Suprapubic skin (tissue), 4 donors: ENCODE measurements at regions not wholly inside any gene's neighbourhood (a gene's known extent, or its start where the extent isn't known, plus 50 kb on each side); places are given as distances from the start of the nearest gene placed in this dataset.

Source experiments
- DNase-seq, 2 donors: peaks; one replicate each; pipeline ENCODE4 v3.0.0-alpha.2; 2019; ENCODE audit warnings: low spot score in 2 of 2
- H3K27ac ChIP-seq: fragments of 200-600 bp; sonication (generic); one replicate; pipeline ENCODE4 v1.5.1; 2019
- H3K27me3 ChIP-seq: fragments of 200-600 bp; sonication (generic); one replicate; pipeline ENCODE4 v1.5.1; 2019
- H3K36me3 ChIP-seq: fragments of 200-600 bp; sonication (generic); one replicate; pipeline ENCODE4 v1.5.1; 2019
- H3K4me1 ChIP-seq: fragments of 200-600 bp; sonication (generic); one replicate; pipeline ENCODE4 v1.5.1; 2019
- H3K4me3 ChIP-seq: fragments of 200-600 bp; sonication (generic); one replicate; pipeline ENCODE4 v1.5.1; 2019; ENCODE audit warnings: mild to moderate bottlenecking
- H3K9me3 ChIP-seq: fragments of 200-600 bp; sonication (generic); one replicate; pipeline ENCODE4 v1.5.1; 2019
- CTCF ChIP-seq, 2 donors: fragments of 200-600 bp in 1 of 2; fragments of 450-650 bp in 1 of 2; sonication (generic) in 1 of 2; IDR thresholded peaks; one replicate each; pipeline ENCODE4 v1.5.1; 2016 to 2019; ENCODE audit warnings: antibody characterized with exemption in 2 of 2, mild to moderate bottlenecking in 1 of 2, moderate library complexity in 1 of 2
- EP300 ChIP-seq: sonication (generic); formaldehyde crosslinking; IDR thresholded peaks from one replicate; pipeline ENCODE4 v1.6.1; 2017; ENCODE audit warnings: antibody characterized with exemption
- POLR2A ChIP-seq, 2 donors: fragments of 450-650 bp; IDR thresholded peaks; one replicate each; pipeline ENCODE4 v1.6.1; 2017; ENCODE audit warnings: antibody characterized with exemption in 2 of 2, mild to moderate bottlenecking in 2 of 2, moderate library complexity in 2 of 2
- POLR2AphosphoS5 ChIP-seq, 3 donors: sonication (generic); formaldehyde crosslinking; IDR thresholded peaks; one replicate each; pipeline ENCODE4 v1.6.1; 2017; ENCODE audit warnings: antibody characterized with exemption in 3 of 3
- WGBS: methylation state at CpG from one replicate; pipeline ENCODE4 v1.1.5; 2018; 5-methylcytosine and 5-hydroxymethylcytosine counted together

- Histone ChIP-seq H3K36me3 (no peaks in the 10 kb centered on the region), H3K4me3 (no peak overlapping the region), H3K27ac (no peak overlapping the region), H3K4me1 (no peaks in the 10 kb centered on the region), H3K27me3 (no peaks in the 10 kb centered on the region), H3K9me3 (no peaks in the 10 kb centered on the region)
- DNase-seq, result peak; percentile 28 to 41
- 84% methylated on average over 19 of the region's 19 CpGs for WGBS
- TF ChIP-seq EP300, result no peak
- TF ChIP-seq POLR2A (IDR thresholded peaks at IDR 0.05), result no peak
- no peak for TF ChIP-seq POLR2AphosphoS5 (IDR thresholded peaks at IDR 0.05)
- no peak for TF ChIP-seq CTCF (IDR thresholded peaks at IDR 0.05)
These were observed 509.7 kb downstream of the TCERG1L start for GRCh38 chr10:130801784-130802183.

- WGBS, result 91% methylated on average over 11 of the region's 11 CpGs
- H3K9me3 ChIP-seq, result no peaks in the 10 kb centered on the region
- TF ChIP-seq POLR2A (IDR thresholded peaks at IDR 0.05), result no peak
- no peaks in the 10 kb centered on the region for H3K36me3 ChIP-seq
- H3K27me3 ChIP-seq, result no peaks in the 10 kb centered on the region
- H3K4me3 ChIP-seq, result no peak overlapping the region
- H3K27ac ChIP-seq, result no peak overlapping the region
- no peaks in the 10 kb centered on the region for H3K4me1 ChIP-seq
- peak; percentile 5 to 29 for DNase-seq
These were observed 509.2 kb downstream of the TCERG1L start for GRCh38 chr10:130802301-130802700.

GRCh38 chr10:130804281-130804680 is 507.2 kb downstream of the TCERG1L start:
- no peaks in the 10 kb centered on the region for H3K9me3 ChIP-seq
- no peaks in the 10 kb centered on the region for H3K4me1 ChIP-seq
- H3K27ac ChIP-seq, result no peak overlapping the region
- WGBS, result 70% methylated on average over 8 of the region's 8 CpGs
- no peak for TF ChIP-seq CTCF (IDR thresholded peaks at IDR 0.05)
- TF ChIP-seq EP300, result no peak
- no peak for TF ChIP-seq POLR2A (IDR thresholded peaks at IDR 0.05)
- TF ChIP-seq POLR2AphosphoS5 (IDR thresholded peaks at IDR 0.05), result no peak
- no peak overlapping the region for H3K4me3 ChIP-seq
- DNase-seq, result peak in 1 of 2 donors; percentile 16
- no peaks in the 10 kb centered on the region for H3K27me3 ChIP-seq
- no peaks in the 10 kb centered on the region for H3K36me3 ChIP-seq

- no peak for TF ChIP-seq POLR2AphosphoS5 (IDR thresholded peaks at IDR 0.05)
- no peak for TF ChIP-seq EP300
- TF ChIP-seq POLR2A (IDR thresholded peaks at IDR 0.05), result no peak
- no peak for TF ChIP-seq CTCF (IDR thresholded peaks at IDR 0.05)
- H3K27ac ChIP-seq, result no peak overlapping the region
- H3K27me3 ChIP-seq, result peaks cover 3% of the 10 kb centered on the region
- 92% methylated on average over 7 of the region's 8 CpGs for WGBS
- no peaks in the 10 kb centered on the region for H3K36me3 ChIP-seq
- peak in 1 of 2 donors; percentile 55 for DNase-seq
- H3K4me3 ChIP-seq, result no peak overlapping the region
- H3K9me3 ChIP-seq, result no peaks in the 10 kb centered on the region
- H3K4me1 ChIP-seq, result no peaks in the 10 kb centered on the region
These were observed 506.5 kb downstream of the TCERG1L start for GRCh38 chr10:130804778-130805634.

GRCh38 chr10:130805635-130806030 is 505.9 kb downstream of the TCERG1L start:
- Histone ChIP-seq H3K4me1 (no peaks in the 10 kb centered on the region), H3K27ac (no peak overlapping the region), H3K4me3 (no peak overlapping the region), H3K36me3 (no peaks in the 10 kb centered on the region), H3K9me3 (no peaks in the 10 kb centered on the region), H3K27me3 (peaks cover 3% of the 10 kb centered on the region)
- peak in 1 of 2 donors; percentile 70 for DNase-seq
- TF ChIP-seq POLR2AphosphoS5 (IDR thresholded peaks at IDR 0.05) (no peak), CTCF (IDR thresholded peaks at IDR 0.05) (no peak), EP300 (no peak), POLR2A (IDR thresholded peaks at IDR 0.05) (no peak)
- 83% methylated on average over 8 of the region's 8 CpGs for WGBS
